ENCODE measurements at regions not wholly inside any gene's neighbourhood (a gene's known extent, or its start where the extent isn't known, plus 50 kb on each side); places are given as distances from the start of the nearest gene placed in this dataset.
"Not testable (repeated sequence)": the region's sequence is repeated elsewhere in the genome, so short reads cannot be mapped to it uniquely, and the experiment has no call there.

GRCh38 chr7:149961878-149962277 lies 88.1 kb downstream of the ATP6V0E2 start:
- TF ChIP-seq CTCF (IDR thresholded peaks at IDR 0.05); SIN3A (IDR thresholded peaks at IDR 0.05; ENCODE audit: borderline replicate concordance, insufficient read depth, low read depth, low read length): not testable (repeated sequence)

Measured in Panc1 (cell line).